CD4-positive, alpha-beta T cell treated with Interleukin-4 for 4 hours (primary cell): ENCODE measurements at regions not wholly inside any gene's neighbourhood (a gene's known extent, or its start where the extent isn't known, plus 50 kb on each side); places are given as distances from the start of the nearest gene placed in this dataset.

Experiments
- DNase-seq: peaks from one replicate; pipeline ENCODE4 v3.0.0-alpha.2; 2020

DNA sequence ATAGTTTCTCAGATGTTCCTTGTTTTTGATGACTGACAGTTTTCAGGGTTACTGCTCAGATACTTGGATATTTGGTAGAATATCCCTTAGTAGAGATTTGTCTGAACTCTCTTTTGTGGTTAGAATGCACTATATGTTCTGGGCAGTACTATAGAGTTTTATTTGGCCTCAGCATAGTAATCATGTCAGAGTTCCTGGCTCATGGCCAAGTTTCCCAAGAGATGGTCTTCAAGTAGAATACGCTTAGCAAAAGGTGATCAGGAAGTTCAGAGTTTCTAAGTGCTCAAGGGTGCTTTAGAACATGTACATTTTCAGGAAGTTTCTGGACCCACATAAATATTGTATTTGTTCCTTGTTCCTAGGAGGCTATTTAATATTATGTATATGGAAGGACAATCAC is 1209.7 kb upstream of the GJE1 start:
- DNase-seq, result no peak

DNA sequence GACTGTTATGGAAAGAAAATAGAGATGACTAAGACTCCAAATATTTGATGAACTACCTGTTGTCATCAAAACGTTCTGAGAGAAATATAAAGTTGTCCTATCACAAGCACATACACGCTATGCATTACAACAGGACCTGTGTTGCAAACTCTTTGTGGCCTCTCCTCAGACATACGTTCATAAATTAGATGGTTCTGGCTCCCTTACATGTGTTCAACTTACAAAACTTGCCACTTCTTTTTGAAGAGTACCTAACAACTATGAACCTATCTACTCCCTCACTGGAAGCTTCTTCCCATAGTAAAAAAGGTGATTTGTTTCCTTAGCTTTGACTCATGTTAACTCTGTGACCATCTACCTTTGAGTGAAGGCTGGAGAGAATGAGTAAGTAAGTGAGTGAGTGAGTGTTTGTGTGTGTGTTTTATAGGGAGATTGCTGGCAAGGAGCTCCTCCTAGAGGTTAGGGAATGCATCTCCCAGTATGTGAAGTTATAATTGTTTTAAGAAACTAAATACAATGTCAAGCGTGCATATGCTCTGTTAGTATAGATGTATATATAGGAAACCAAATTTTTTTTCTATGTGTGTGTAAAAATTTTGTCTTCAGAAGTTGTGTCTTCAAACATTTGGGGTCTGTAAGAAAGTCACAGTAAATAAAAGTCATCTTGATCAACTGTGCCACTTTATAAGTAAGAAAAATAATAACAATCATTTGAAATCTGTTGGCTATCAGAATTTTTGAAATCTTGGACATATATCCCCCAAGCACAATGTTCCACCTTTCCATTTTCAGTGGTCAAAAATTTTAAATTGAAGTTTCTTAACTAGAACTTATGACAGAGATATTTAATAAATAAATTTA is 1211.1 kb upstream of the GJE1 start:
- DNase-seq, result peak; percentile 2

DNA sequence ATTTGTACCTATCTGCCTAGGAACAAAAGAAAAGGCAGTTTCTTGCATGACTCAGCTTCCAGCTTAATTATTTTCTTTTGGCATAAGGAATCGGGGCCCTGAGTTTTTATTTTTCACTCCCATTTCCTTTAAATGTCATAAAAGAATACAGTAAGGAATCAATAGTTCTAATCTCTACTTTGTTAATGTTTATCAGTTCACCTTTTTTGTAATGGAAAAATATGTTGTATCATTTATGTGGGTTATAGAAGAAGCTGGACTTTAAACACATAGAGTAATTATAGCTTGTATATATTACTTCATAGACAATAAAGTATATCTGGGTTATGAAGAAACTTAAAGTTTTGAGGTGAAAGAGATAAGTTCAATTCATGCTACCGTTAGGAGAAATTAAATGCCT is 1214.8 kb upstream of the GJE1 start:
- DNase-seq, result no peak

DNA sequence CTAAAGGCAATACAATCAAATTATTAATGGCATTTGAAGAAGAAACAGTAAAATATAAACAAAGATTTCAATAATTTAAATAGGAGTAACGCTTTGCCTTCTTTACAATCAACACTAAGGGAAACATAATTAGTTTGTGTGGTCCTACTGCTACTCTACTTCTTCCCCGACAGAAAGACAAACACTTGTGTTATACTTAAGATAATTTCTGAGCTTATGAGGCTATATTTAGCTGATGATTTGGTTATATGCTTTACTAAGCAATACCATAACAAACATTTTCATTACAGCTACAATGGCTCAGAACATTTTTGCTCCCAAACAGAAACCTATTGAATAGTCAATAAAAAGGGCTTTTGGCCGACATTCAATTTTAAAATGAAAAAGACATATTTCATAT is 1217.2 kb upstream of the GJE1 start:
- DNase-seq, result no peak

DNA sequence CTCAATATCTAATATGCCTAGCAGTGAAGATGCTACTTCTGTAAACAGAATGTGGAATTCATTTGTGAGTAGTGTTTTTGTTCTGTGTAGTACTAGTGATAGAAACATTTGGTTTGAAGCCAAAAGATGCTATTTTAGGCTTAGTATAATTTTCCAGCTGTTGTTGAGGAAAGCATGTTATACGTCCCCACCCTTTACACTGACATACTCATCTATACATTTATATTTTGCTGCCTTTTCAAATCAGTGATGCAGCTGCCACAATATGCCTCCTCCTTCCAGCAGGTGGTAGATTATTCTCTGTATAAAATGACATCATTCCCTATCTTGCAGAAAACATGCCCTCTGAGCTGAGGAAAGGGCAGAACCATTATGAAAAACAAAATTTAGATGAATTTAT is 1217.6 kb upstream of the GJE1 start:
- DNase-seq, result no peak

DNA sequence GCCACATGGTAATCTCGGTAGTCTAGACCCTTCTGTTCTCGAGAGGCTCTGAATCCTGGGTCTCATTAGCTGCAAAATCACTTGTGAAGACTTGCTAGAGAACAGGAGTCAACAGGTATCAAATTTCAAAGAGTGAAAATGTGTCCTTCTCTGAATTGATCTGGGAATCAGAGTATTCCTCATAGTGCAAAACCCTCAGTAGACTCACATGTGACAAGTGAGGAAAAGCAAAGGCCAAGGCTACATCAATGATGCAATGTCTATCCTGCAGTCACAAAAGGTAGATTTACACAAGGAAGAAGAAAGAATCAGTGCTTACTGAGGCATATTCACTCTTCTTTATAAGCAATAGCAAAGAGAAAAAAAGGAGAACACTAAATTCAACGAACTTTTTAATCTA is 1220.0 kb upstream of the GJE1 start:
- DNase-seq, result no peak

DNA sequence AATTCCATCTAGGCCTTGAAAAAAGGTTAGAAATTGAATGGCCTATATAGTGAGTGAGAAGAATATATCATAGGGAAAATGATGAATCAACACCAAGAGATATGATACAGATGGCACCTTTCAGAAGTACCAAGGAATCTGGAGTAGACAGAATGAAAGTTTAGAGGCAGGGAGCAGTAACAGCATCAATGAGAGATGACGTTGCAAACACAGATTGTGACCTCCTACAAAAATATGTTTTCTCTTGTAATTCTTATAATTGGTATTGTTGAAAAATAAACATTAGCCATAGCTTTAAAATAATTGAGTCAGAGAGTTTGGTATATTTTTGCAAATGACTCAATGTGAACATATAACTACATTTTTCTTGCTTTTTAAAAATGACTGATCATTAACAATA is 1223.1 kb upstream of the GJE1 start:
- DNase-seq, result no peak

DNA sequence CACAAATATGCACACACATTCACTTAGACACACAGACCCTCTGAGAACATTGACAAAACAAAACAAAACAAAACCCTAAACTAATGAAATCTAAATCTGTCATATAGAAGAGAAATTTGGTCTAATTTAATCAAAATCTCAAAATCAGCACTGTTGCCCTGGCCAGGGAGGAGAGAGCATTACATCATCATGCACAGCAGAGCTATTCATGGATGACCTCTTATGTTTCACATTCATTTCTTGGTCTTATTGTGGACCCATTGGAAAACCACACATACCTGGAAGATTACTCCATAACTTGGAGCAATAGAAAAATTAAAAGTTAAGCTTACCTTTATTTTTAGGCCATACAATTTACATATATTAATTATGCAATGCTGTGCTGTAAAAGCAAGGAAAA is 1223.6 kb upstream of the GJE1 start:
- no peak for DNase-seq

DNA sequence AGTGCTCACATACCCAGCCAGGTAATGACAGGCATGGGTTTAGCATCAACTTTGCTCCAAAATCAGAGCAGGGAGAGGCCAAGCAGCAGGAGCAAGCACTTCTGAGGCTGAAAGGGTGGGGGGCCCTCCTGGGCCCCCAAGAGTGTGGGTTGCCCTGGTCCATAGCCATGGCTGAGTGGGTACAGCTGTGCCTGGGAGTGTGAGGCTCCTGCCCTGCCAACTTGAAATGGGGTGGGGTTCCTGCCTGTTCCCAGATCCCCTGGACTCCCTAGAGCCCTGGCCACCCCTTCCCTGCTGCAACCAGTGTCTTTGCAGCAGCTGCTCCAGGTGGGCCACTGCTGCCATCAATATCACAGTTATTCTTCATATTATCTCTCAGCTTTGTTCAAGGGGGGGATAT is 1224.2 kb upstream of the GJE1 start:
- no peak for DNase-seq

DNA sequence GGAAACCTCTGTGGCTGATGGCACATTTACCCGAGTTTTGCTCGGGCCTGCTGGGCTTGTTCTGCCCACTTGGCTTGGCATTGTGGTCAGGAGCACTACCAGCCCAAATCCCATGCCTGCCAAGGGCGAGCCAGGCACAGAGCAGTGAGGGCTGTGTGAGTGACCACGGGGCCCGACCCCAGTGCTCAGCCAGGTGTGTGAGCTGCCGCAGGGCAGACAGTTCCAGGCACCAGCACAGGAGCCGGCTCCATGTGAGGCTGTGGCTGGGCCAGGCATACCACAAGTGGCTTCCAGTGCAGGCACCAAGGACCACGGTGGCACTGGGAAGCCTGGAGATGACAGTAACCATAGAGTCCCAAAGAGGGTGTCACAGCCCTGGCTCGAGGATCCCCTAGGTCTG is 1225.5 kb upstream of the GJE1 start:
- DNase-seq, result no peak

DNA sequence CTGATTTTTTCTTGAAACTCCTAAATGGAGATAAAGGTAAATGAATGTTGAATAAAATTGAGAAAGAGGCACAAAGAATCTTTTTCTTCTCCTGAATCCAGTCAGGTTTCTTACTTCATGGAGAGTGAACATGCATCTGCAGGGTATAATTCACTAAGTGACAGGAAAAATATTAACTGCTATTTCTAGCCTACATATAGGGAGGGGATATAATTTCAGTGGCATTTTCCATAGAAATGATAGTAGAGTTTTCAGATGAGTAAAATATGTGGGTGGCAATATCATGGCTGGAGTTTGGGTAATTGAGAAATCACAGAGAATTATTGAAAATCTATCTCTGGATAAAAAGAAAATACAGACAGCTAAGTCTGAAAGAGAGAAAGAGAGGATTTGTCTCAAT is 1227.0 kb upstream of the GJE1 start:
- no peak for DNase-seq

DNA sequence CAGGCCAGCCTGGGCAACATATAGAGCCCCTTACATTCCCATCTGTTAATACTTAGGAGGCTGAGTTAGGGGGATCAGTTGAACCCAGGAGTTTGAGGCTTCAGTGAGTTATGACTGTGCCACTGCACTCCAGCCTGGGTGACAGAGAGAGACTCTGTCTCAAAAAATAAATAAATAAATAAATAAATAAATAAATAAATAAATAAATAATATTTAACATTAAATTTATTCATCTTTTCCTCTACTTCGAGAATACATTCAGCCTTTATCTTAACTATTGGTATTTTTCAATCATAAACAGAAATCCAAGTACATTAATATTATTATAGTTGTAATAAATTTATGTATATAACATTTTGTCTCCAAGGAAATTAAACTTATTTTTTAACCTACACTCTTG is 1227.7 kb upstream of the GJE1 start:
- no peak for DNase-seq

DNA sequence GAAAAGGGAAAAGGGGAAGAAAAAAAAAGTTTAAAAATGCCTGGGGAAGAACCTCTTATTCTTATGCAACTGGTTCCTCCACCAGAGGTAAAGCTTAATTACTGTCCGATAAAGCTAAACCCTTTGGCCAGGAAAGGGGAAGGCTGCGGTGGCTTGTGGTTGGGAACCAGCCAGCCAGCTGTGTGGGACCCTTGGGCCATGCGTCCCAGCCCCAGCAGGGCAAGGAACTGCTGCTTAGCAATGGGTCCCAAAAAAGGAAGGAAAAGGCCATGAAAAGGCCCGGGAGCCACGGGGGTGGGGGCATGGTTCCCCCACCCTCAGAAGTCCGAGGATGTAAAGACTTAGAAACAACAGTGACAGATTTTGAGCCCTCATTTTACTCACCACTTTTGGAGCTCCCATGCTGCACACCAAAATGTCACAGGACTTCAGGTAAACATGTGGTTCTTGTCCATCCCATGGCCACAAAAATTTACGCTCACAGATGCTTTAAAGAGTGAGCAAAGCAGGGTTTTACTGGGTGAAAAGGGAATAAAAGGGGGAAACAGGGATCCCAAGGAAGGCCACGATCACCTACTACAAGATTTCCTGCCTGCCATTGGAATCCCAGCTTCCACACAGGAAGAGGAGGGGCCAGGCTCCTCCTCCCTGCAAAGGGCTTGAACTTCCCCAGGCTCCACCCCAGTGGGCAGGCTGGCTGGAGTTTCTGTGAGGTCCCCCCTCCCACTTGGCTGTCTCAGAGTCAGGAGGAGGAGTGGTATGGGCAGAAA is 1234.7 kb upstream of the GJE1 start:
- DNase-seq, result no peak

DNA sequence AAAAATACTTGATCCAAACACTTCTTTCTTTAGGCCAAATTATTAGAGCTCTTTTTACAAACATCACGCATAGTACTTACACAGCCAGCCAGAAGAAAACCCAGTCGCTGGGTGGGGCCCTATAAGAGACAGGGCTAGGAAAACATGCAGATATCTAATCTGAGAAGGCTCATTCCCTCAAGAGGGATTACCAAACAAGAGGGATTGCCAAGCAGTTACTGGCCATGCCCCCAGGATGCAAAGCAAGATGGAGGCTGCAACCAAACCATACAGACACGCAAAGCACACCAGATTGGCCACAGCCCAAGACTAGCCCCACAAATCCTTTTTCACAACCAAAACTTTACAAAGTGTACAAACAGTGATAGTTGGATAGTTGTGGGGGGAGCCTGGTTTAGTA is 1235.4 kb upstream of the GJE1 start:
- DNase-seq, result no peak

DNA sequence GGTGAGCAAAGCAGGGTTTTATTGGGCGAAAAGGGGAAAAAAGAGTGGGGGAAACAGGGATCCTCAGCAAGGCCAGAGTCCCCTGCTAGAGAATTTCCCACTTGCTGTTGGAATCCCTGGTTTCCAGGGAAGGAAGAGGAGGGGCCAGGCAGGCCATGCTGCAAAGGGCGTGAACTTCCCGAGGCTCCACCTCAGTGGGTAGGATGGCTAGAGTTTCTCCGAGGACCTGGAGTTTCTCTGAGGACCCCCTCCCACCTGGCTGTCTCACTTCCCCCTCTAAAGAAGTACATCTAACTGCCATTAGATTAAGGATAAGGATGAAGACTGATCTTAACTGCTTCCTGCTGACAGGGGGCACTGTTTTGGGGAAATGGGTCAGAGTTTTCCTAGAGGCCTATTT is 1239.3 kb upstream of the GJE1 start:
- DNase-seq, result no peak

DNA sequence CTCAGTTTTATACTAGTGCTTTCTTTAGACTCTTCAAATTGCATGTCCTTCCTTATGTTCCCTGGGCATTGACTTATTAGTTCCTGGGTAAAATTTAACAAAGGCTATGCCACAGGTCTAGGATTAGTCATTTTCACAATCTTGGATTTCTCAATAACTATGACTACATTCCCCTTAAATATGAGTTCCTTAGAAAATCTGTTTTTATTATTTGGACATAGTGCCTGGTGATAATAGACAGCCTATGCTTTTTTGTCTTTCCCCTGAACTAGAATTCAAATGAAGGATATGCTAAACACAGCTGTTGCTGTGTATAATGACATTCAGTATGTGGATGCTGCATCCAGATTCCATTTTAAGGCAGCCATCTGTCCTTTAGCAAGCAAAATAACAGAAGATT is 1252.8 kb upstream of the GJE1 start:
- DNase-seq, result no peak

DNA sequence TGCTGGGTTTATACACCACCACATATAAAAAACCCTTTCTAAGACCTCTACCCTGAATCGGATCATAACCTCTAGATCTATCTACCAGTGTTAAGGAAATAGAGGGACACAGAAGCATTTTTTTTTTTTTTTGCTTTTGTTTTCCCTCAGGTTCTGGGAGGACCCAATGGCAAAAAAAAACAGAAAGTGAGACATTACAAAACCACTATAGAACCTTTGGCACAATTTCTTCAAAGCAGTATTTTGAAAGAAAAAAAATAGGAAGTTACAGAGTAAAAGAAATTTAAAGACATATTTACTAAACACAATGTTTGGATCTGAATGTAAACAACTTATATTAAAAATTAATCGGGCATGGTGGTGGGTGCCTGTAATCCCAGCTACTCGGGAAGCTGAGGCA is 1258.7 kb upstream of the GJE1 start:
- DNase-seq, result no peak

DNA sequence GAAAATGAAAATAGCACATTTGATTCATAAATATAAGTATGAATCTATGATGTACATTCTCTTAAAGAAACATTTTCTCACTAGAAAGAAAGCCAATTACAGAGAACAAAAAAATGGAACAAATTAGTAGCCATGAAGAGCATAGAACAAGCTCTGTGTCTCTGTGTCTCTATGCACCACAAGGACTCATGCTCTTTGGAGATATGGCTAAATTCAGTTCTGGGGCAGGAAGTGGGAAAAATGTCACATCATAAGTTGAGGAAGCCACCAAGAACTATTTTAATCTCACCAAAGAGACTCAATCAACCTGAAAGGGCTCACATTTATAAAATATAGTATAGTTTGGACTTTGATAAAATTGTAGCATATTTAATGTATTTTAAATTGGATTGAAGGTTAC is 1259.8 kb upstream of the GJE1 start:
- no peak for DNase-seq

DNA sequence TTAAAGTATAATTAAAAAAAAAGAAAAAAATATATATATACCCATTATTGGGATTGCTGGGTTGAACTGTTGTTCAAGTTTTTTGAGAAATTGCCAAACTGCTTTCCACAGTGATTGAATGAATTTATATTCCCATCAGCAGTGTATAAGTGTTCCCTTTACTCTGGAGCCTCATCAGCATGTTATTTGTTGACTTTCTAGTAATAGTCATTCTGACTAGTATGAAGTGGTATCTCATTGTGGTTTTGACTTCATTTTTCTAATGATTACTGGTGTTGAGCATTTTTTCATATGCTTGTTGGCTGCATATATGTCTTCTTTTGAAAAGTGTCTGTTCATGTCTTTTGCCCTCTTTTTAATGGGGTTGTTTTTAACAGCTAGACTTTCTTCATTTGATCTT is 1260.8 kb upstream of the GJE1 start:
- no peak for DNase-seq

DNA sequence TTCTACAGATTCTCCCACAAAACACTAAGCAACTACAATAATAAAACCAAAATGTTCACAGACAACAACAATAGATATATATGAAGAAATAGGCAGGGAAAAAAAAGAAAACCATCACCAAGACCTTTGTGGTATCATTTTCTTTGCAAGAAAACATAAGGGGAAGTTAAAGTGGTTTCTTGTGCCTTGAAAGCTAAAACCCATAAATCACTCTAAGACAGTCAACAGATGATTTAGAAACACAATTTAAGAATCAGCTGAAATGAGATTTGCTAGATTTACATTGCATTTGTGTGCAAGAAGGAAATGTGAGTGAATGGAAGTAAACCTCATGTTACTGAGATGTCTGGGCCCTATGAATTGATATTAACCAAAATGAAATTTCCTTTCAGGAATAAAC is 1265.4 kb upstream of the GJE1 start:
- DNase-seq, result no peak

DNA sequence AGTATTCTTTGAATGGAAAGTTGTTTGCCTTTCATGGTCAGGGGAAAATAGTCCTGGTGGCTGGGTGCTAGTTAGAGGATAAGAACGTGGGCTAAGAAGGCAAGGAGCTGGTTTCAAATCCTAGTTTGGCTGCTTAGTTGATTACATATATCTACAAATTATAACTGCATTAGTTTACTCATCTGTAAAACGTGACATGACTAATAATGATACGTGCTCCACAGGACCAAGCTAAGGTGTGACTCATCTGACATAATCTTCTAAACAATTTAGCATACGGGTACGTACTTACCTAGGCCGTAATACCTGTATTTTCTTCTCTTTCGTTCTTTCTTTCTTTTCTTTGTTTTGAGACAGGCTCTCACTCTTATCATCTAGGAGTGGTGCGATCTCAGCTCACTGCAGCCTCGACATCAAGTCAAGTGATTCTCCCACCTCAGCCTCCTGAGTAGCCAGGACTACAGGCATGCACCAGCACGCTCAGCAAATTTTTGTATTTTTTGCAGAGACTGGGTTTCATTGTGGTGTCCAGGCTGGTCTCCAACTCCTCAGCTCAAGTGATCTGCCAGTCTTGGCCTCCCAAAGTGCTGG is 1274.2 kb upstream of the GJE1 start:
- DNase-seq, result no peak

DNA sequence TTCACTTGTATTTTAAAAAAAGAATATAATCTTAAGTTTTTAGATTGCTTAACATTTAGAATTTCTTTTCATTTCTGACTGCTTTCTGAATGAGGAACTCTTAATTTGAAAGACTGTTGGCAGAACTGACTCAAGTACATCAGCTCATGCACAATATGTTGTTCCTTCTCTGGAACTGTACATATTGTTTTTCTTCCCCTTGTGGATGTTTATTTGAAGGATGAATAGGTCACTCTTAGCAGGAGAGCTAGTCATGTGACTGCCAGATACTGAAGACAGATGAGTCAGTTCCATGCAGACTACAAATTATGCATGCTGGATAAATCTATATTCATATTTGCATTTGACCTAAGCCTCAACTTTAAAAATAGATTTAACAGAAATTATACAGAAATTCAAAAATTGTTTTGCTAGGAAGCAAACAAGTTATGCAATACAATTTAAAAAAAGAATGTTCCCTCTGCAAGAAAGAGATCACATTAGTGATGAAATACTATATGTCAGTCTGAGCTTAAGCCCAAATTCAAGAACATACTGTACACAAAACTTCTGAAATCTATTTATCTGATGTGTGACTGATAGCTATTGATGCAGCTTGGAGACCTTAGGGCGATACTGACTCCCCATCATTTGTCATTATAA is 1274.9 kb upstream of the GJE1 start:
- no peak for DNase-seq

DNA sequence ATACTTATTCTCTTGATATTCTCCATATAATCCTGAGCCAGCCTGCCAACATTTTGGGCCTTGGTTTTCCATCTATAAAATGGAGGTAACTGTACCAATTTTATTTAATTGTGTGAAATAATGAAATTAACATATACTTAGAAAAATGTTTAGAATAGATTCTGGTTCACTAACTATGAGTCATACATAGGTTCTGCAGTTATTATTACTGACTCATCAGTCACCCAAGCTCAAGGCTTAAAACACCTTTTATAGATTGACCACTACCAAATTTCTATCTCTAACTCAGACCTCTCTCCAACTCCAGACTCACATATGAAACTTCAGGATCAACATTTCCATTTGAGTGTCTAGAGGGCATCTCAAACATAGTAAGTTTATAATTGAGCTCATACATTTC is 1277.2 kb upstream of the GJE1 start:
- no peak for DNase-seq

DNA sequence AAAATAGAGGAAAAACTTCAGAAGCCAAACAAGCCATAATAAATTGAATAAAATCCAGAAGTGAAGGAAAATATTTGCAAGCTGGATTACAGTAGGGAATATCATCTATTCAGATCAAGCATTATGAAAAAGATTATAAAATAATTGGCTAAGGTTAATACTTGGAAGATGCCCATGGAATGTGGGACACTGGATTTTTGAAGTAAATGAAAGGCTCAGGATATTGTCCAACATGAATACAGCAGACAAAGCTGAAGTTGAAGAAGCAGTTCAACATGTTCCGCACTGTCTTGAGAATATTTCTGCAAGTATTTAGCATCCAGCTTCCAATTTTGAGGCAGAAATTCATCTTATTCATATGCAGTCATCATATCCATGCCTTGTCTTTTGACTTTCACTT is 1278.4 kb upstream of the GJE1 start:
- no peak for DNase-seq
